MM.1S (cell line): ENCODE measurements at regions not wholly inside any gene's neighbourhood (a gene's known extent, or its start where the extent isn't known, plus 50 kb on each side); places are given as distances from the start of the nearest gene placed in this dataset.

Experiments
- EZH2 ChIP-seq: fragments of 300-600 bp; sonication (generic); optimal IDR thresholded peaks from 2 replicates; pipeline ENCODE3; 2017; ENCODE audit warnings: low read depth, mild to moderate bottlenecking, antibody characterized with exemption, low read length, mixed read lengths
- EZH2phosphoT487 ChIP-seq: fragments of 300-600 bp; sonication (generic); IDR thresholded peaks from 2 replicates; pipeline ENCODE4 v1.6.1; 2018; ENCODE audit warnings: antibody characterized with exemption, low read length
- TF ChIP-seq, protein P1 (sequence below): fragments of 300-600 bp; sonication (generic); IDR thresholded peaks from 2 replicates; pipeline ENCODE4 v1.5.1; 2016; ENCODE audit warnings: antibody characterized with exemption, low read length, mixed read lengths

DNA sequence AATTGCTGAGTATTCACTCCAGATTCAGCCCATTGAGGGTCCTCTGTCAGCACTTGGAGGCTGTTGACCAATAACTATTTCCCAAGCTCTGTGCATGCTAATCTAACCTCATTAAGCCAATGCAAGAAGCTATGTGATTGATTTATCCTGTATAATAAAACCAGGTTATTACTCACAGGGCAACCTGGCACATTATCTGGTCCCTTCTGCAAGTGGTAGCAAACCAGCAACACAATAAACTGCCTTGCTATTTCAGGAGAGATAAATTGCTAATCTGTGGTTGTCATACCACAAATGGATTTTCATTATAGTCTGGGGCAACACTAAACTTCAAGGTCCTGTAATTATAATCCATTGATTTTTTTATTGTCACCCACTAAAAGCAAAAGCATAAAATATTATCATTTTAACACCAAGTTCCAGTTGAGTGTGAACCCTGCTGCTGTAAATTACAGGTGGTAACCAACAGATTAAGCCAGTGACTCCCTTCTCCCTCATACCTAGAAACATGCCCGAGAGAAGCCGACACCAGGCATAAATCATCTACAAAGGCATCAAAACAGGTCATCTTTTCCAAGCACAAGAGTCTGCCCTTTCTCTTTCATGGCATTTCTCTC is 51.1 kb upstream of the SOX9 start:
- TF ChIP-seq, protein P1, sequence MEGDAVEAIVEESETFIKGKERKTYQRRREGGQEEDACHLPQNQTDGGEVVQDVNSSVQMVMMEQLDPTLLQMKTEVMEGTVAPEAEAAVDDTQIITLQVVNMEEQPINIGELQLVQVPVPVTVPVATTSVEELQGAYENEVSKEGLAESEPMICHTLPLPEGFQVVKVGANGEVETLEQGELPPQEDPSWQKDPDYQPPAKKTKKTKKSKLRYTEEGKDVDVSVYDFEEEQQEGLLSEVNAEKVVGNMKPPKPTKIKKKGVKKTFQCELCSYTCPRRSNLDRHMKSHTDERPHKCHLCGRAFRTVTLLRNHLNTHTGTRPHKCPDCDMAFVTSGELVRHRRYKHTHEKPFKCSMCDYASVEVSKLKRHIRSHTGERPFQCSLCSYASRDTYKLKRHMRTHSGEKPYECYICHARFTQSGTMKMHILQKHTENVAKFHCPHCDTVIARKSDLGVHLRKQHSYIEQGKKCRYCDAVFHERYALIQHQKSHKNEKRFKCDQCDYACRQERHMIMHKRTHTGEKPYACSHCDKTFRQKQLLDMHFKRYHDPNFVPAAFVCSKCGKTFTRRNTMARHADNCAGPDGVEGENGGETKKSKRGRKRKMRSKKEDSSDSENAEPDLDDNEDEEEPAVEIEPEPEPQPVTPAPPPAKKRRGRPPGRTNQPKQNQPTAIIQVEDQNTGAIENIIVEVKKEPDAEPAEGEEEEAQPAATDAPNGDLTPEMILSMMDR = no peak
- no peak for TF ChIP-seq EZH2
- no peak for TF ChIP-seq EZH2phosphoT487
